ENCODE measurements at regions not wholly inside any gene's neighbourhood (a gene's known extent, or its start where the extent isn't known, plus 50 kb on each side); places are given as distances from the start of the nearest gene placed in this dataset.

- TF ChIP-seq CTCF (conservative IDR thresholded peaks at IDR 0.05; ENCODE audit: low read length) (no peak), EZH2phosphoT487 (IDR thresholded peaks at IDR 0.05; ENCODE audit: borderline replicate concordance, low read depth, low read length) (no peak)
These were observed 1416.1 kb downstream of the PCDH7 start for GRCh38 chr4:32136081-32136787.
